OCI-LY7 (cell line): ENCODE measurements at regions not wholly inside any gene's neighbourhood (a gene's known extent, or its start where the extent isn't known, plus 50 kb on each side); places are given as distances from the start of the nearest gene placed in this dataset.

Experiments
- CTCF ChIP-seq: fragments of 200-600 bp; sonication (generic); conservative IDR thresholded peaks from 2 replicates; pipeline ENCODE4 v1.5.1; 2014; ENCODE audit warnings: mild to moderate bottlenecking, antibody characterized with exemption, low read length, moderate library complexity, mixed read lengths
- EZH2phosphoT487 ChIP-seq: fragments of 200-600 bp; sonication (generic); IDR thresholded peaks from 2 replicates; pipeline ENCODE4 v1.6.1; 2018; ENCODE audit warnings: low read depth, borderline replicate concordance, mild to moderate bottlenecking, mixed run types, antibody characterized with exemption, low read length, moderate library complexity, mixed read lengths

- TF ChIP-seq CTCF, result no peak
- no peak for TF ChIP-seq EZH2phosphoT487
Observed at GRCh38 chr21:36235058-36235582, 78.5 kb downstream of the DOP1B start.
